NCI-H2227 treated with DMSO at 0.1 percent for 48 hours (cell line): ENCODE measurements at regions not wholly inside any gene's neighbourhood (a gene's known extent, or its start where the extent isn't known, plus 50 kb on each side); places are given as distances from the start of the nearest gene placed in this dataset.
"Not testable (repeated sequence)": the region's sequence is repeated elsewhere in the genome, so short reads cannot be mapped to it uniquely, and the experiment has no call there.

ENCODE experiments used
- DNase-seq: peaks from one replicate; lab custom pipeline; 2025; lab: John Stamatoyannopoulos, UW

GRCh38 chr15:94991718-94992117 lies 760.4 kb downstream of the MCTP2 start:
- no peak for DNase-seq

GRCh38 chr15:95009635-95010034 lies 778.3 kb downstream of the MCTP2 start:
- DNase-seq, result no peak

- DNase-seq, result no peak
Measured at GRCh38 chr15:95013381-95013780, 782.0 kb downstream of the MCTP2 start.

GRCh38 chr15:95016511-95017229 lies 785.3 kb downstream of the MCTP2 start:
- DNase-seq, result no peak

GRCh38 chr15:95017666-95018328 lies 786.4 kb downstream of the MCTP2 start:
- DNase-seq, result no peak

- no peak for DNase-seq
Measured at GRCh38 chr15:95018888-95019545, 787.7 kb downstream of the MCTP2 start.

GRCh38 chr15:95019907-95020306 lies 788.5 kb downstream of the MCTP2 start:
- no peak for DNase-seq

- no peak for DNase-seq
Measured at GRCh38 chr15:95021816-95022215, 790.5 kb downstream of the MCTP2 start.

- no peak for DNase-seq
Measured at GRCh38 chr15:95024351-95024750, 793.0 kb downstream of the MCTP2 start.

GRCh38 chr15:95025924-95026728 lies 794.8 kb downstream of the MCTP2 start:
- no peak for DNase-seq

GRCh38 chr15:95027981-95028380 lies 796.6 kb downstream of the MCTP2 start:
- no peak for DNase-seq

- no peak for DNase-seq
Measured at GRCh38 chr15:95032156-95032555, 800.8 kb downstream of the MCTP2 start.

- DNase-seq, result no peak
Measured at GRCh38 chr15:95035106-95035505, 803.7 kb downstream of the MCTP2 start.

- no peak for DNase-seq
Measured at GRCh38 chr15:95041297-95041696, 809.9 kb downstream of the MCTP2 start.

GRCh38 chr15:95043236-95043932 lies 812.0 kb downstream of the MCTP2 start:
- DNase-seq, result not testable (repeated sequence)

- no peak for DNase-seq
Measured at GRCh38 chr15:95043933-95044313, 812.6 kb downstream of the MCTP2 start.

GRCh38 chr15:95044745-95045417 lies 813.5 kb downstream of the MCTP2 start:
- DNase-seq, result no peak

GRCh38 chr15:95051861-95052260 lies 820.5 kb downstream of the MCTP2 start:
- no peak for DNase-seq

- DNase-seq, result no peak
Measured at GRCh38 chr15:95059346-95059905, 828.1 kb downstream of the MCTP2 start.

GRCh38 chr15:95068701-95069521 lies 837.5 kb downstream of the MCTP2 start:
- no peak for DNase-seq
